HepG2 (cell line): ENCODE measurements at regions not wholly inside any gene's neighbourhood (a gene's known extent, or its start where the extent isn't known, plus 50 kb on each side); places are given as distances from the start of the nearest gene placed in this dataset.

Experiments
- ASH2L ChIP-seq: fragments of 300-600, 200-600 bp; sonication (generic); IDR thresholded peaks from 2 replicates; pipeline ENCODE4 v1.7.0; 2017; ENCODE audit warnings: low read depth, mild to moderate bottlenecking, moderate library complexity, mixed read lengths, low read length; ENCODE audit not compliant: insufficient read length
- ATF1 ChIP-seq: IDR thresholded peaks from 2 replicates; pipeline ENCODE4 v1.6.1; 2016; ENCODE audit warnings: mild to moderate bottlenecking, control low read depth
- CBX2 ChIP-seq, 2 experiments: fragments of 200-600 bp in 1 of 2; sonication (generic); formaldehyde crosslinking in 1 of 2; IDR thresholded peaks; 2 replicates each; pipeline versions ENCODE4 v1.7.0 to v1.8.1; 2018 to 2022; ENCODE audit warnings: low read depth in 2 of 2, low read length in 1 of 2, mild to moderate bottlenecking in 1 of 2, missing genetic modification reagents in 1 of 2
- DR1 ChIP-seq: sonication (generic); formaldehyde crosslinking; IDR thresholded peaks from 2 replicates; pipeline ENCODE4 v1.8.0; 2021; ENCODE audit warnings: mild to moderate bottlenecking, missing genetic modification reagents, inconsistent platforms
- HNRNPL ChIP-seq: fragments of 200-400 bp; formaldehyde crosslinking; IDR thresholded peaks from 2 replicates; pipeline ENCODE4 v1.6.1; 2017; ENCODE audit warnings: mild to moderate bottlenecking, low read depth, low read length
- MAZ ChIP-seq, 2 experiments: sonication (generic) in 1 of 2; formaldehyde crosslinking in 1 of 2; IDR thresholded peaks; 2 replicates each; pipeline versions ENCODE4 v1.5.0 to v1.6.1; 2012 to 2020; ENCODE audit warnings: low read depth in 2 of 2, mild to moderate bottlenecking in 2 of 2, borderline replicate concordance in 1 of 2, improper control_type of control experiment in 1 of 2, low read length in 1 of 2, missing genetic modification reagents in 1 of 2, moderate library complexity in 1 of 2
- MLX ChIP-seq: IDR thresholded peaks from 2 replicates; pipeline ENCODE4 v1.6.1; 2016
- POLR2AphosphoS5 ChIP-seq: IDR thresholded peaks from 2 replicates; pipeline ENCODE4 v1.6.1; 2012; ENCODE audit warnings: low read depth, low read length
- SP1 ChIP-seq, 2 experiments: fragments of 450-650 bp in 1 of 2; sonication (generic) in 1 of 2; formaldehyde crosslinking in 1 of 2; IDR thresholded peaks; 2 replicates each; pipeline versions ENCODE4 v1.4.0 to v1.6.1; 2016 to 2020; ENCODE audit warnings: missing genetic modification reagents in 1 of 2
- TAF1 ChIP-seq: sonication (generic); formaldehyde crosslinking; IDR thresholded peaks from 2 replicates; pipeline ENCODE4 v1.4.0; 2020; ENCODE audit warnings: missing genetic modification reagents
- ZHX1 ChIP-seq: sonication (generic); formaldehyde crosslinking; IDR thresholded peaks from 2 replicates; pipeline ENCODE4 v1.8.1; 2022; ENCODE audit warnings: low read depth, mild to moderate bottlenecking, missing genetic modification reagents
- TF ChIP-seq, protein P1 (sequence below): sonication (generic); formaldehyde crosslinking; IDR thresholded peaks from 2 replicates; pipeline ENCODE4 v1.5.0; 2020; ENCODE audit warnings: mild to moderate bottlenecking, missing genetic modification reagents, moderate library complexity
- TF ChIP-seq, protein P2 (sequence below): sonication (generic); formaldehyde crosslinking; IDR thresholded peaks from 2 replicates; pipeline ENCODE4 v1.4.0; 2020; ENCODE audit warnings: missing genetic modification reagents
- TF ChIP-seq, protein P3 (sequence below): sonication (generic); formaldehyde crosslinking; IDR thresholded peaks from 2 replicates; pipeline ENCODE4 v1.4.0; 2020; ENCODE audit warnings: missing genetic modification reagents

- TF ChIP-seq SP1 (IDR thresholded peaks at IDR 0.05), result no peak
- no peak for TF ChIP-seq SP1 (CRISPR knock-in tag; IDR thresholded peaks at IDR 0.05)
- TF ChIP-seq HNRNPL, result no peak
- TF ChIP-seq DR1 (CRISPR knock-in tag), result no peak
- no peak for TF ChIP-seq ASH2L
- no peak for TF ChIP-seq ATF1 (CRISPR knock-in tag)
- TF ChIP-seq, protein P1, sequence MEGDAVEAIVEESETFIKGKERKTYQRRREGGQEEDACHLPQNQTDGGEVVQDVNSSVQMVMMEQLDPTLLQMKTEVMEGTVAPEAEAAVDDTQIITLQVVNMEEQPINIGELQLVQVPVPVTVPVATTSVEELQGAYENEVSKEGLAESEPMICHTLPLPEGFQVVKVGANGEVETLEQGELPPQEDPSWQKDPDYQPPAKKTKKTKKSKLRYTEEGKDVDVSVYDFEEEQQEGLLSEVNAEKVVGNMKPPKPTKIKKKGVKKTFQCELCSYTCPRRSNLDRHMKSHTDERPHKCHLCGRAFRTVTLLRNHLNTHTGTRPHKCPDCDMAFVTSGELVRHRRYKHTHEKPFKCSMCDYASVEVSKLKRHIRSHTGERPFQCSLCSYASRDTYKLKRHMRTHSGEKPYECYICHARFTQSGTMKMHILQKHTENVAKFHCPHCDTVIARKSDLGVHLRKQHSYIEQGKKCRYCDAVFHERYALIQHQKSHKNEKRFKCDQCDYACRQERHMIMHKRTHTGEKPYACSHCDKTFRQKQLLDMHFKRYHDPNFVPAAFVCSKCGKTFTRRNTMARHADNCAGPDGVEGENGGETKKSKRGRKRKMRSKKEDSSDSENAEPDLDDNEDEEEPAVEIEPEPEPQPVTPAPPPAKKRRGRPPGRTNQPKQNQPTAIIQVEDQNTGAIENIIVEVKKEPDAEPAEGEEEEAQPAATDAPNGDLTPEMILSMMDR (CRISPR knock-in tag), result no peak
- TF ChIP-seq POLR2AphosphoS5, result no peak
- TF ChIP-seq, protein P2, sequence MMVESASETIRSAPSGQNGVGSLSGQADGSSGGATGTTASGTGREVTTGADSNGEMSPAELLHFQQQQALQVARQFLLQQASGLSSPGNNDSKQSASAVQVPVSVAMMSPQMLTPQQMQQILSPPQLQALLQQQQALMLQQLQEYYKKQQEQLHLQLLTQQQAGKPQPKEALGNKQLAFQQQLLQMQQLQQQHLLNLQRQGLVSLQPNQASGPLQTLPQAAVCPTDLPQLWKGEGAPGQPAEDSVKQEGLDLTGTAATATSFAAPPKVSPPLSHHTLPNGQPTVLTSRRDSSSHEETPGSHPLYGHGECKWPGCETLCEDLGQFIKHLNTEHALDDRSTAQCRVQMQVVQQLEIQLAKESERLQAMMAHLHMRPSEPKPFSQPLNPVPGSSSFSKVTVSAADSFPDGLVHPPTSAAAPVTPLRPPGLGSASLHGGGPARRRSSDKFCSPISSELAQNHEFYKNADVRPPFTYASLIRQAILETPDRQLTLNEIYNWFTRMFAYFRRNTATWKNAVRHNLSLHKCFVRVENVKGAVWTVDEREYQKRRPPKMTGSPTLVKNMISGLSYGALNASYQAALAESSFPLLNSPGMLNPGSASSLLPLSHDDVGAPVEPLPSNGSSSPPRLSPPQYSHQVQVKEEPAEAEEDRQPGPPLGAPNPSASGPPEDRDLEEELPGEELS, result no peak
- no peak for TF ChIP-seq ZHX1 (CRISPR knock-in tag)
- TF ChIP-seq, protein P3, sequence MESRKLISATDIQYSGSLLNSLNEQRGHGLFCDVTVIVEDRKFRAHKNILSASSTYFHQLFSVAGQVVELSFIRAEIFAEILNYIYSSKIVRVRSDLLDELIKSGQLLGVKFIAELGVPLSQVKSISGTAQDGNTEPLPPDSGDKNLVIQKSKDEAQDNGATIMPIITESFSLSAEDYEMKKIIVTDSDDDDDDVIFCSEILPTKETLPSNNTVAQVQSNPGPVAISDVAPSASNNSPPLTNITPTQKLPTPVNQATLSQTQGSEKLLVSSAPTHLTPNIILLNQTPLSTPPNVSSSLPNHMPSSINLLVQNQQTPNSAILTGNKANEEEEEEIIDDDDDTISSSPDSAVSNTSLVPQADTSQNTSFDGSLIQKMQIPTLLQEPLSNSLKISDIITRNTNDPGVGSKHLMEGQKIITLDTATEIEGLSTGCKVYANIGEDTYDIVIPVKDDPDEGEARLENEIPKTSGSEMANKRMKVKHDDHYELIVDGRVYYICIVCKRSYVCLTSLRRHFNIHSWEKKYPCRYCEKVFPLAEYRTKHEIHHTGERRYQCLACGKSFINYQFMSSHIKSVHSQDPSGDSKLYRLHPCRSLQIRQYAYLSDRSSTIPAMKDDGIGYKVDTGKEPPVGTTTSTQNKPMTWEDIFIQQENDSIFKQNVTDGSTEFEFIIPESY (CRISPR knock-in tag), result no peak
- TF ChIP-seq MLX (CRISPR knock-in tag), result no peak
- no peak for TF ChIP-seq CBX2 (IDR thresholded peaks at IDR 0.05; ENCODE audit: low read depth, low read length)
- TF ChIP-seq CBX2 (CRISPR knock-in tag; IDR thresholded peaks at IDR 0.05; ENCODE audit: low read depth), result no peak
- no peak for TF ChIP-seq TAF1 (CRISPR knock-in tag)
- TF ChIP-seq MAZ (IDR thresholded peaks at IDR 0.05; ENCODE audit: borderline replicate concordance, low read depth, low read length), result no peak
- no peak for TF ChIP-seq MAZ (CRISPR knock-in tag; IDR thresholded peaks at IDR 0.05; ENCODE audit: low read depth)
Observed at GRCh38 chr2:183919926-183920325, 678.4 kb upstream of the ZNF804A start.
